SK-N-DZ (cell line): ENCODE measurements at regions not wholly inside any gene's neighbourhood (a gene's known extent, or its start where the extent isn't known, plus 50 kb on each side); places are given as distances from the start of the nearest gene placed in this dataset.
"Not testable (repeated sequence)": the region's sequence is repeated elsewhere in the genome, so short reads cannot be mapped to it uniquely, and the experiment has no call there.

Experiments used
- DNase-seq: peaks from one replicate; pipeline ENCODE4 v3.0.0-alpha.2; 2015; ENCODE audit warnings: low spot score
- small RNA-seq, 2 experiments: library from RNA; depleted of rRNA; stranded (forward); fragments of <200 nt; gene quantifications; one replicate each; pipeline ENCODE3, GENCODE V24; 2014

DNA sequence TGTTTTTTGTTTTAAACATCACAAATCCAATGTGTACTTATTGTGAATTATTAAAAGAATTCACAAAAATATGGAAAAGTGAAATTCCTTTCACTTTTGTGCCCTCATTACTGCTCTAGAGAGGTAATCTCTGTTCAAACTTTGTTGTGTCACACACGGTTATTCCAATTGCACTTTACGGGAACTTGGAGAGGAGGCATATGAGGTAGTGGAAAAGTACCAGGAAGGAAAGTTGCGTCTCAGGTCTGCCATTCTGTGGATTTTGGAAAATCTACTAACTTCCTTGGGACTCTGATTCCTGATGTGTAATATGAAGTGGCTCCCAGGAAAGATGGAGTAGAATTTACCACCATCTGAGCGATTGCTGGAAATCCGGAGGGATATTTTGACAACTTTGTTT is 90.9 kb upstream of the DCN start:
- DNase-seq = no peak

DNA sequence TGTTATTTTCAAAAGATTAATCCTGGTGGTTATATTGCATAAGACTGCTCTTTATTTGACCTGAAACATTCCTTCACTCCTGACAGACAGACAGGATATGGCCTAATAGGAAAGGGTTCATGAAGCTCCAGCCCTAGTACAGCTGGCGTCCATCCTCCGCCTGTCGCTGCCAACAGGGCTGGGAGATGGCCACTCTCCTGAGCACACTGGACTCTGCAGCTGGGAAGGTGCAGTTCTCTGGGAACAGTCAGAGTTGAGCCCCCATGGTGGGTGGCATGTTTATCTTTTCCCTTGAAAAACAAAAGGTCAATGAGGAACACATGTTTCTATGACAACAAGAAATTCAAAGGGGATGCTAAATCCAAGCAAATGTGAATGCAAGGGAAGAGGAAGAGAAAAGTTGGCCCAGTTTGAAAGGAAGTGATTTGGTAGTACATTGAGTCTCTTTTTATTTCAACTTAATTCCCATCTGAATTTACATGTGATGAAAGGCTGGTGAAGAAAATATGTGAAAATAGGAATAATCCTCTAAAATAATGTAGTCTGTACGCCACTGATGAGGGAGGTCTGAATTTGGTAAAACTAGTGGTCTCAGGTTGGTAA is 89.9 kb upstream of the DCN start:
- no peak for DNase-seq

DNA sequence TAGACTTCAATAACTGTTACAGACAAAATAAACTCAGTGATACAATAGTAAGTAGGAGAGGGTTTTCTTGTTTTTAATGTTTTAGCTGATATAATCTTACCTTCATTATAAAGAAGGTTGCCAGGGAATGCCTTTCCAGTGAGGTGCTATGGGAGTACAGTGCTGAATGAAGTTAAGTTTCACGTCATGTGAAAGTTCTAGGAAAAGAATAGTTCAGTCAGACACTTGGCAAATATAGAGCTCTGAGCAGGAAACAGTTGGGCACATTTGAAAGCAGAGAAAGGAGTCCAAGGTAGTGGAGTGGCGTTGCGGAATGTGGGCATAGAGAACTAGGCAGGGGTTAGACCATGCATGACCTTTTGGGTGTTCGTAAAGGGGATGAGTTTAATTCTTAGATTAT is 88.6 kb upstream of the DCN start:
- no peak for DNase-seq

DNA sequence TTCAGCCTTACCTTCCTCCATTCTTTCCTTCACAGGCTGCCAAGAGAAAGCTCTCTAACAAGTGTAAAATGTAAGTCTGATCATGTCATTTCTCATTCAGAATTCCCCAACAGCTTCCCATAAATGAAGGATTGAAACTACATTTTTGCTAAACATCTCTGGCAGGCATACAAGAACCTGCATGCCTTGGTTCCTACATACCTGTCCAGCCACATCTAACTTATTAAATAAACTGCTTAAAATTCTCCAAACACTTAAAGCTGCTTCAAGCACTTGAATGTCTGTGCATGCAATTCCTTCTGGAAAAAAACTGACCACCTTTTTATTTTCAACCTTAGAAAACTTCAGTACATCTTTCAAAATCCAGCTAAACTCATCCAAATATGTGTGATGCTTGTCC is 84.4 kb upstream of the DCN start:
- DNase-seq = no peak

DNA sequence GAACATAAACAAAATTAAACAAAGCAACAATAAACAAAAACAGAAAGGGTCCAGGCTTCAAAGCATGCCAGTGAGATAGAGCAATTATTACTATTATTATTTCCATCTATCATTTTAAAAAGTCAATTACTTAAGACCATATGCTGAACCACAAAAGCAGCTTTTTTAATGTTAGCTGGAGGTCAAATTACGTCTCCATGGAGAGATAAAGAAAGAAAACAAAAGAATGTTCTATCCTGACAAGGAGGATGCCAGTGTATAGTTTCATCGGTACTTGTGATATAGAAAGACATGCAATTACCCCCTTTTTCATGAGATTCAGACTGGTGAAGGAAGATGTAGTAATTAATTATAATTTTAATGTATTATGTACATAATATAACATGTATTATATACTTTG is 81.6 kb upstream of the DCN start:
- DNase-seq = no peak

DNA sequence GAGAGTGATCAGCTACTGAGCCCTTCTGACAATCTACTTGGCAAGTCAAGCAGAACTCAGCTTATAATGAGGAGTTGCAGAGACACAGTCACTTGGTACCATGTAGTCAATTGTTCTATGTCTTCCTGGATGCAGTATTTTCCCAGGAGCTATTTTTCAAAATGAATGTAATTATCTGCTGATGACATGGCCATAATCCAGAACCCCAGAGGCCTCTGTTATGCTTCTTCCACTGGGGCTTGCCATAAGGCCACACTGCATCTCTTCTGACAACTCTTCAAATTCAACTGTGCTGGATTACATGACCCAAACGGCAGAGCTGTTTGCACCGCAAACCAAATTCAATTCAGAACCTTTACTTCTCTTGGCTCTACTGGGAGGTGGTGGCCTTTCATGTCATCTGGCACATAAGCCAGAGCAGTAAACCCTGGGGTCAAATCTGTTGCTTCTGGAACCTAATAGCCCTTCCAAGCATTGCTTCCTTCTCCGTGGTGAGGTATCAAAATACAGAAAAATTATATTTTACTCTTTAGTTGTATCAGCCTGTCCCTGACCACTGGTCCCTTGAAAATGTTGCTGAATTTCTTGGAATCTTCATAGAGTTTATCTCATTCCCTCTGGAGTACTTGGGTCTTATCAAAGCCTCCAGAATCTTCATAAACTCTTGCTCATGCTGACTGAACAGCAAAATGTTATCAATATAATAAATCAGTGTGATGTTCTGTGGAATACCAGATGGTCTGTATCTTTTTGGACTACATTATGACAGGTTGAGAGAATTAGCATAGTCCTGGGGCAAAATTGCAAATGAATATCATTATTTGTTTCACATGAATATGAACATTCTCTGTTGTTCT is 79.4 kb upstream of the DCN start:
- DNase-seq = no peak

DNA sequence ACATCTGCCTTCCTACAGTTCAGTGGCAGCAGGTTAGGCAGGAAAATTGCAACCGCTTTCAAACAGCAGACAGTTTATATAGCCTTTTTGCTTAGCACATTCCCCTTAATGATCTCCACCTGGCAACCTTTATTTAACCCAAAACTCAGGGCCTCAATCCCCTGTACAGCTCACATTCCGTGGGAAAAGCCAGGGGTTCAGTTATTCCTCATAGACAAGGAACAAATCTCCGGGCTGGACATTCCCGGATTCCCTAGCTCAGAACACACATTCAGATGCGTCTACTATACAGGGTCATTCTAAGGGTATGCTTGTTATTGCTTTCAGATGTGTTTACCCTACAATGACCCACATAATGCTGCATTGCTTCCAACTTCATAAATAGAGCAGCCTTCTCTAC is 73.8 kb upstream of the DCN start:
- DNase-seq = peak; percentile 11

DNA sequence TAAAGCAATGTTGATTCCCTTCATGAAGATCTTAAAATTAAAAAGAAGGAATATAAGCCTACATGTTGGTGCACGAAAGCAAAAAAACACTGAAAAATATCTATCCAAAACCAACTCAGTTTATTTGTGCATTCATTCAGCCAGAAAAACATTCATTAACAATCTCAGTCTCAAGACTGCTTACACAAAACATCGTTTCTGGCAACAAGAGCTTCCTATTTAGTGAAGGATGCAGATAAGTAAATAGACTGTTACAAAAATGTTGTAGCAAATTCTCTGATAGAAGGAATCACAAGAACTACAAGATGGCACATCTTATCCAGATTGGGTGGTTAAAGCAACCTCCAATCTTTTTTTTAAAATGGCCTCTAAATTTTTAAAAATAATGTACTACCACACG is 69.7 kb upstream of the DCN start:
- DNase-seq = no peak

DNA sequence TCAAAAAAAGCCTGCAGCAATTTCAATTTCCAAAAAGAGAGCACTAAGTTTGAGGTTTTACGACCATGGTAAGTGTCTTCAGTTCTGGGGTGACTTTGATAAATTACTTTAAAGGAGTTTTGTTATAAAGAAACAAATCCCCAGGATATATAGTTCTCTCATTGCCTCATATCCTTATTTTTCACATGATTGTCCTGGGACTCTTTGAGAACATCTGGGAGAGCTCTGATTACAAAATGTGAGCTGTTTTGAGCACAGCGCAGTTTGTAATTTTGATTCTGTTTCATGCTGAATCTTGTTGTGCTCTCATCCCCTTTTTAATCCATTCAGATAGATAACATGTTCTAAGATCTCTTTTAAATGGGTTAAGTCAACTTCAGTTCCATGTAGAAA is 67.7 kb upstream of the DCN start:
- DNase-seq = no peak

DNA sequence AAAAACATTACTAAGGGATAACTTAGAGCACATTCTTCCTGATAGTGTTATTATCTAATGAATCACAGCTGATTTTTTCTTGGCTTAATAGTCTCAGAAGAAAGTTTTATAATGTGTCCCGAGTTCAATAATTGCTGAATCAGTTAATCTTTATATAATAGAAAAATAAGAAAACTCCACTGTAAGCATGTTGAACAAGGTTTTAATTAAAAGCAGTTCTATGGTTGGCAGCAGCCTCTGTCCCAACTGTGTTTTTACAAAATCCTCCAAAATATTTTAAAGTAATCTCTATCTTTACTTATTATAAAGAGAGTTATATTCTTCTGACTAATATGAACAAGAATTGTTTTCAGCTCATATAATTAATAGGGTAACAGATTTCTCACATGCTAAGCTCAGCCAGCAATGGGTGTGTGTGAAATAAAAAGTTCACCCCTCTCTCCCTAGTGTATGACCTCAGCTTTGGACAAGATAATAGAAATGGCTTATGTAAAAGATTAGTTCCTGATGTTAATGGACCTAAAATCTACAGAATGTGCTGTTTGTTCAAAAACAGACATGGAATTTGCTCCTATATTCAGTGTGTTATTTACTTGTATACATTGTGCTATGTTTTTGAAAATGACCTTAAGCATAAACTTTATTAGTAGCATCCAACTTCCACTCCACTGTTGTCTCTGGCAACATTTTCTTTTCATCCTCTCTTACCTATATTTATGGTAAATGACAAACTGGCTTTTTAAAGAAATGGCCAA is 67.1 kb upstream of the DCN start:
- no peak for DNase-seq

DNA sequence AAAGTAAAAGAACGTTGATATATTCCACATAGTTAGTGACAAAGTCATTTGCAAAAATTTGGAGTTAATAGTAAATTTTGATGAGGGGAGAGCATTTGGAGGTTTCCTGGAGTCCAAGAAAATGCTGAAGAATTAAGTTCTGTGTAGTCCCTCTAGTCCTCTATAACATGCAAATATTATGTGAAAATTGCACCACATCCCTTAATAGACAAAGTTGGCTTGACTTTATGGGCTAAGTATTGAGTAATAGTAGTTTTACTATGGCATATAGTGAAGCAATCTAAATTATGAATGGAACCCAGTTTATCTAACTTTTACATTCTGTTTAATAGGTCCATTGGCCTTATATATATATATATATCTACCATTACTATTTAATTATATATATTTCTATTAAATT is 66.4 kb upstream of the DCN start:
- no peak for DNase-seq

DNA sequence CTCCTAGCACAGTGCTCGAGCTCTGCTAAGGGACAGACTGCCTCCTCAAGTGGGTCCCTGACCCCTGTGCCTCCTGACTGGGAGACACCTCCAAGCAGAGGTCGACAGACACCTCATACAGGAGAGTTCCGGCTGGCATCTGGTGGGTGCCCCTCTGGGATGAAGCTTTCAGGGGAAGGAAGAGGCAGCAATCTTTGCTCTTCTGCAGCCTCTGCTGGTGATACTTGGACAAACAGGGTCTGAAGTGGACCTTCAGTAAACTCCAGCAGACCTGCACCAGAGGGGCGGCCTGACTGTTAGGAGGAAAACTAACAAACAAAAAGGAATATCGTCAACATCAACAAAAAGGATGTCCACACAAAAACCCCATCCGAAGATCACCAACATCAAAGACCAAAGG is 60.6 kb upstream of the DCN start:
- not testable (repeated sequence) for DNase-seq

DNA sequence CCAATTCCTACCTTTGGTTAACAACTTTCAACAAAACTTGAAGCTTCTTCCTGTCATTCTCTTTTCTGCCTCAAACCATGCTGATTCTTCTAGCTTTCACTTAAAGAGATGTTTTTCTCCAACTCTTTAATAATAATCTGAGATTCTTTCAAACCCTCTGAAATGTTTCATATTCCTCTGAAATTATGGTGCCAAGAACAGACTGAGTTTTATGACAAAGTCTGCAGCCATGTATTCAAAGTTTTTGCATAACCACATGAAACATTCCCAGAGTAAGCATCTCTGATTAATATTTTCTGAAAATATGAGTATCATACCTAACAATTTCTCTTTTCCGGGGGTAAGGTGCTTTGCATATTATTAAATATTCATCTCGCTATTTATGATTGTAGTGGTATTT is 59.1 kb upstream of the DCN start:
- no peak for DNase-seq

DNA sequence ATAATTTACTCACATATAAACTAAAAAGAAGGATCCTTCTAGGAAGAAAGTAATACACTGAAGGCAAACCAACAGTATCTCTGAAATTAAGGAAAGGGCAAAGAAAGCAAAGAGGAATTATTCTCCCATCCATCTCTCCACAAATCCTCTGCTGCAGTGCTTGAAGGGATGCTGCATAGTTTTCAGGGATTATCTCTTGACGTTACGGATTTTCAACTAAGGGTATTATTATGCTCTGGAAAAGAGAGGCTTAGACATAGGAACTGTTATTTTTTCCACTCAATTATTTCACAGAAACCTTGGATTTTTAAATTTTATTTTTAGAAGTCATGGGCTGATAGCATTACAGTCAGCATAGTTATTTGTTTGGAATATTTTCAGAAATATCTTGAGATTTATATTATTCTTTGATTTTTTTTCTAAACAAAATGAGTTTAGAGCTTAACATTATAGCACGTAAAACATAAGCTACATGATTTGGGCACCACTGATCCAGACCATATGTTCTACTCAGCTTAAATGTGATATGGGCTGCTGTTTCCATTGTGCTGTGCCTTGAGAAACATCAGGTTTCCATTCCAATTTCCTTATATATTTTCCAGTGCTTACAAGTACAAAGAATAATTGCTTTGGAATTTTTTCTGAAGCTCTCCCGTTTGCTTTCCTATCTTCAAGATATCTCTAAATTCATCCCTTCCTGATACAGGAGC is 57.9 kb upstream of the DCN start:
- no peak for DNase-seq

DNA sequence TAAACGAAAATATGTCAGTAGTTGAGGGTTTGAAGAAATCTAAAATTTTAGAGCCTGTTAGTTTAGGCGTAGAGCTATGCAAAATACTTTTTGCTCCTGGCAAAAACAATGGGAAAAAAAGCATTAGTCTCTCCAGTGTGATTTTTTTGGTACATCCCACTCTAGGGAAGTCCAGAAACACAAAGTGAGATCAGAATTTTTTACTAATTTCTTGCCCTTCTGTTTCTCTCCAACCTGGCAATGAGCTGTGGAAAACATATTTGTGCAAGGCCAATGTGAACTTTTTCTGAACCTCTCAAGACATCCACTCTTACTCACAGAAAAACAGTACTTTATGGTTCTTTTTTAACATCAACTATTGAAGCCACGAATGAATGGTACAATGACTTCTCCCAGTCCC is 56.9 kb upstream of the DCN start:
- DNase-seq = no peak

Small RNAs in the stretch of these regions (small RNA-seq; reads per million reads assigned to genes)
- gene AC090049.2 = 0 reads per million in 2 experiments
- gene RF02110 = 0 reads per million in 2 experiments
